DND-41 (cell line): ENCODE measurements at regions not wholly inside any gene's neighbourhood (a gene's known extent, or its start where the extent isn't known, plus 50 kb on each side); places are given as distances from the start of the nearest gene placed in this dataset.

ENCODE experiments used
- CTCF ChIP-seq: IDR thresholded peaks from 2 replicates; pipeline ENCODE4 v1.5.1; 2012; ENCODE audit warnings: borderline replicate concordance, low read length, moderate library complexity, mild to moderate bottlenecking; ENCODE audit not compliant: poor library complexity, severe bottlenecking; ENCODE audit errors: extremely low read depth
- EZH2 ChIP-seq: IDR thresholded peaks from 3 replicates; pipeline ENCODE4 v1.6.1; 2012; ENCODE audit warnings: borderline replicate concordance, low read depth, mild to moderate bottlenecking, moderate library complexity, low read length, inconsistent platforms; ENCODE audit not compliant: severe bottlenecking

GRCh38 chr13:65855242-65855805 lies 1374.8 kb downstream of the PCDH9 start:
- TF ChIP-seq EZH2 (no peak), CTCF (no peak)
